COLO668 (cell line): ENCODE measurements at regions not wholly inside any gene's neighbourhood (a gene's known extent, or its start where the extent isn't known, plus 50 kb on each side); places are given as distances from the start of the nearest gene placed in this dataset.

Source experiments
- DNase-seq: peaks from one replicate; lab custom pipeline; 2025; ENCODE audit not compliant: unreplicated experiment; lab: John Stamatoyannopoulos, UW

DNA sequence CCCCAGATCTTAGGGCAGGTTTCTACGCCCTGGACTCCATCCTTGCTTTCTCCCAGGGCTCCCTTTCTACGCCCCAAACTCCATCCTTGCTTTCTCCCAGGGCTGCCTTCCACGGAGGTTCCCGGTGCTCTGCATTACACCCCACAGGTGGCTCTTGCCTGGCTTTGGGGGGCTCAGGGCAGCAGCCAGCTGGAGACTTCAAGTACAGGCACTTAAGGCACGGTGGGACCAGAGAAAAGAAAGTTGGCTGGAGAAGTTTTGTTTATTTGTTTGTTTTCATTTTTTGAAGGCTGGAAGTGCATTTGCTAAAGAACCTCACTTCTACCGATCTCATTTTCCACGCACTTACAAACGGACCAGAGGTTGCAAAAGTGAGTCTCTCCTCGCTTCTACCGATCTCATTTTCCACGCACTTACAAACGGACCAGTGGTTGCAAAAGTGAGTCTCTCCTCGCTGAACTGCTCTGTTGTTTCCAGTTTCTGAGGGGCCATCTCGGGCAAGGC, 103.8 kb upstream of the MED13L start:
- DNase-seq, result no peak

DNA sequence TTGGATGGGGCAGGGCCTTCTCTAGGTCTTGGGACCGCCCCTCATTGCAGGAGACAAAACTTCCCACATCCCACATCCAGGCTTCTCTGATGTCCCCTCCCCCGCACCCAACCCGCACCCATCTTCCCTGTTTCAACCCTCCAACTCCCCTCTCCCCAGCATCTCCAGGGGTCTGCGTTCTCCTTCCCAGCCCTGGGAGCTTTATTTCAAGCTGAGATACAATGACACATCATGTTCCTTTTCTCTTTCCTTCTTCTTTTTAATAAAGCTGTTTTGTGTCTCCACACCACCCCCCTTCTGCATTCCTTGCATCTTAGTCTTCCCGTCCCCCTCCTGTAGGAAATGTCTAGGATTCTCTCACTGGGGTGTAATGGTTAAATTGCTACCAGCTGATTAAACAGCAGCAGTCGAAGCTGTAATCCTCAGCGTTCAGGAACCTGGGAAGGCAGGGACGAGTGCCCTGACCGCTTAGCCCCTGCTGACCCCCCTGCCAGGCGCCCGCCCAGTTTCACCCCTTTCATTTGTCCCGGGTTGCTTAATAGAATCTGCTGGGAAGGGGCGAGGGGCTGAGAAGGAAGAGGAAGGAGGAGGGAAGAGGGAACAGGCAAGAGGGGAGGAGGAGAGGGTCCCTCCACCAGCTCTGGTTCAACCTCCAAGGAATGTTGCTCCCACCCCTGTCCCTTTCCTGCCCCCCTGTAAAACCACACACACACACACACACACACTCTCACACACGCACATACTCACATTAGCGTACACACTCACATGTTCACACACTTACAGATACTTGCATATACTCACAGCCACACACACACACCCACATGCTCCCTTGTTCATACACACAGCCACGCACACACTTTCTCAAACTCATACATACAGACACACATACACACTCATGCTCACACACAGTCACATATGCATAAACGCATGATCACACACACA, 104.5 kb upstream of the MED13L start:
- DNase-seq, result no peak

DNA sequence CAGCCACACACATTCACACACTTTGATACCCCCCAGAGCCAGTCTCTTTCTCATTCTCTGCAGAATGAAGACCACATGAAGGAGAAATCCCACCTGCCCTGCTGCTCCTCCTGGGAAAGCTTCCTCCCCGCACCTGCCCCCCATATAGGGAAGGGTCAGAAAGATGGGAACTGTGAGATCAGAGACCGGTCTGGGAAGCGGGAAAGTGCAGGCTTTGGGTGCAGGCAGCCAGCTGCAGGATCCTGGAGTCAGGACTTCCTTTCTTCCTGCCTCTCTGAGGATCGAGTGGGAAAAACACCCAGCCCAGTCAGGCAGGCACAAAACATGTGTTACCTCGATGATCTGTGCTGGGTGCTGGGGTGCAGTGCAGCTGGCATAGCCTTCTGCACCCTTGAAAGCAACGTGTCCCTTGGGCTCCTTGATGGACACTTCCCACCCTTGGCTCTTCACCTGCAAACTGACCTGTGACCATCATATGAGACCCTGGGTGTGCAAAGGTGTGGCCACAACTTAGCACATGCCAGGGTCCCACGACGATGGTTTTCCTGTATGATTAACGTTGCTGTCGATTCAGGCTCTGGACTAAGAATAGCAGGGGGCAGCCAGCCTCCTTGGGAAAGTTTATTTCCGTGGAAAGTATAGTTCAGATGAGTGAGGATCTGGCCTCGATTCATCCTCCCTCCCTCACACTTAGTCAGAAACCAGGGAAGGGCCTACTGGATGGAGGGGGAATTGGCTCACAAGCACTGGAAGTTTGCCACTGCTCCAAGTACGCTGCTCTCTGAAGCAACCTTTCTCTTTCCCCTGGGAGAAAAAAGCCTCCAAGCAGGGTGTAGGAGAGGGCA, 105.4 kb upstream of the MED13L start:
- DNase-seq, result no peak

DNA sequence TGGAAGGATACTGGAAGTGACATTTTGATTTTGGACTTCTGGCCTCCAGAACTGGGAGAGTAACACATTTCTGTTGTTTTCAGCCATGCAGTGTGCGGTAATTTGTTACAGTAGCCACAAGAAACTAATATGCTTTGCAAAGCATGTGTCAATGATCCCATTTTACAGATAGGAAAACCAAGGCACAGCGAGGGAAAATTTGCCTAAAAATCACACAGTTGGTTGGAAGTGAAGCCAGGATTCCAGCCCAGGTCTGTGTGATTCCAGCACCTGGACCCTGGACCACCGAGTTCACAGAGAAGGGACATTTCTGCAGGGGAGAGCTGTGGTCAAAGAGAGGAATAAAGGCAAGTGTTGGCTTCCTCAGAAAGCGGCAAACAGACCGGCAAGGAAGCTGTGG, 106.7 kb upstream of the MED13L start:
- DNase-seq, result no peak

DNA sequence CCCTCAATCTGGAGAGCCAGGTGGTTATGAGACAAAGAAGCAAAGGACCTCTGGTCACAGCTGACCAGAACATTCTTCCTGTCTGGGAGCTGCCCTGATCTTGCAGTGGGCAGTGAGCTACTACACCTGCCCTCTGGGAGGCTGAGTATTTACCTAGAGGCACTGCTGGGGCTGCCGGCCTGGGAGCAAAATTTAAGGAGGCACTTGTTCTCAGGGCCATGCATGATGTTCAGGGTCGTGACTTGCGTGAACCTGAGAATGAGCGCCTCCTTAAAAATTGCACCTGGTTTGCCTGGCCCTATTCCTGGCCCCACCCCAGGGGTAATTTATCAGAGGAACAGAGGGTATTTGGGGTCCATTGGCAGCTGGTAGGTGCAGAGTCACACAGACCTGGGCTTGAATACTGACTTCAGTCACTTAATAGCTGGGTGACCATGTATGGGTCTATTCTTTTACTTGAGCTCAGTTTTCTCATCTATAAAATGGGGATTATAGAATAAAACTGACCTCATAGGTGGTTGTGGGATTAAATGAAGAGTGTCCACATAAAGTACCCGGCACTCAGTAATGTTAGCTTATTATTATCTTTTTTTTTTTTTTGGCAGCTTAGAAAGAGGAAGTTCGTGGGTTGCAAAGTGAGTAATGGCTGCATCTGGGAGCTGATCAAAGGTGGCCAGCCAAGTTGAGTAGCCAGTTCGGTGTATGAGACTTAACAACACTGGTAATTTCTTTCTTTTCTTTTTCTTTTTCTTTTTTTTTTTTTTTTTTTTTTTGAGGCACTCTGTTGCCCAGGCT, 107.4 kb upstream of the MED13L start:
- peak; percentile 87 for DNase-seq

DNA sequence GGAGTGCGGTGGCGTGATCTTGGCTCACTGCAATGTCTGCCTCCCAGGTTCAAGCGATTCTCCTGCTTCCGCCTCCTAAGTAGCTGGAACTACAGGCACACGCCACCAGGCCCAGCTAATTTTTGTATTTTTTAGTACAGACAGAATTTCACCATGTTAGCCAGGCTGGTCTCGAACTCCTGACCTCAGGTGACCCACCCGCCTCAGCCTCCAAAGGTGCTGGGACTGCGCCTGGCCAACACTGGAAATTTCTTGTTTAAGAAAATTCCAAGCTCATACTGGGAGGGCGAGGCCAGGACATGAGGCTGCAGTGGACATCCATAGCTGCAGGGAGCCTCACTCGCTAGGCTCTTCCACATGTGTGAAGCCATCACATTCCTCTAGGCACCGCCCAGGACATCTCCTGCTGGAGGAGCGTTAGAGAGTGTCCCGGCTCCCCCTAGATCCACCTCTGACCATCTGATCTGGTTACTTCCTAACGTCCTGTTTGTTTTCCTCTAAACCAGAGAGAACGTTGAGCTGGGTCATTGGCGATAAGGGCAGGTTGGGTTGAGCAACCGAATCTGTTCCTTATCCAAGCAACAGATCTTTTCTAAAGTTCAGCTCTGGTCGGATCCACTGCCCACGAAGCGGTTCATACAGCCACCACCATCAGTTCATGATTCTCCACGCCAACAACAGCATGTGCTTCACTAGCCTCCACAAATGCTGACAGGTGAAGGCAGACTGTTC, 108.2 kb upstream of the MED13L start:
- DNase-seq, result no peak

DNA sequence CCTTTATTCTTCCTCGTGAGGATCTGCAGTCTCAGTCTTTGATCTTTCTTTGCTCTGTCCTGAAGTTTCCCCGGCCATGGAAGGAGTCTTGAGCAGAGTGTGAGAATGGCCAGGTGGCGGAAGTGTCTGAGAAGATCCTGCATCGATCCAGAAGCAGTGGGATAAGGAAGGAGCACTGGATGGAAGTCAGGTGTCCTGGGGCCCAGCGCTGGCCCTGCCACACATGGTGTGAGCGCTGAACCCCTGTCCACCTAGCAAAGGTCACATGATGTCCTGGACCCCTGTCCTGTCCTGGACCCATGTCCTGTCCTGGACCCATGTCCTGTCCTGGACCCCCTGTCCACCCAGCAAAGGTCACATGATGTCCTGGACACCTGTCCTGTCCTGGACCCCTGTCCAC, 111.8 kb upstream of the MED13L start:
- DNase-seq, result no peak

DNA sequence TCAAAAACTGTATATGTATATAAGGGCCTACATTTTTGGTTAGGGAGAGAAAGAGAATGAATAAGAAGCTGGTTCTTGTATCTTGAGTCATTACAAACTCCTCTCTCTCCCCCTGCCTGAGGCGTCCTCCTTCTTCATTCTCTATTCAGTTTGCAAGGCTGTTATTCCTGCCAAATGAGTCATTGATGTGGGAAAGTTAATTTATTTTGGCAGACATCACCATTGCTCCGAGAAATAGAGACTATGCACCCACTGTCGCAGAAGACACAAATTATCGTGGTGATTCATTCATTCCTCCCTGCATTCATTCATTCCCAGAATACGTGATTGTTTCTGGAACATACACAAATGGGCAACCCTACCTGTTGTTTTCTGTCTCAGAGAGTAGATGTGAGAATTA, 112.5 kb upstream of the MED13L start:
- no peak for DNase-seq

DNA sequence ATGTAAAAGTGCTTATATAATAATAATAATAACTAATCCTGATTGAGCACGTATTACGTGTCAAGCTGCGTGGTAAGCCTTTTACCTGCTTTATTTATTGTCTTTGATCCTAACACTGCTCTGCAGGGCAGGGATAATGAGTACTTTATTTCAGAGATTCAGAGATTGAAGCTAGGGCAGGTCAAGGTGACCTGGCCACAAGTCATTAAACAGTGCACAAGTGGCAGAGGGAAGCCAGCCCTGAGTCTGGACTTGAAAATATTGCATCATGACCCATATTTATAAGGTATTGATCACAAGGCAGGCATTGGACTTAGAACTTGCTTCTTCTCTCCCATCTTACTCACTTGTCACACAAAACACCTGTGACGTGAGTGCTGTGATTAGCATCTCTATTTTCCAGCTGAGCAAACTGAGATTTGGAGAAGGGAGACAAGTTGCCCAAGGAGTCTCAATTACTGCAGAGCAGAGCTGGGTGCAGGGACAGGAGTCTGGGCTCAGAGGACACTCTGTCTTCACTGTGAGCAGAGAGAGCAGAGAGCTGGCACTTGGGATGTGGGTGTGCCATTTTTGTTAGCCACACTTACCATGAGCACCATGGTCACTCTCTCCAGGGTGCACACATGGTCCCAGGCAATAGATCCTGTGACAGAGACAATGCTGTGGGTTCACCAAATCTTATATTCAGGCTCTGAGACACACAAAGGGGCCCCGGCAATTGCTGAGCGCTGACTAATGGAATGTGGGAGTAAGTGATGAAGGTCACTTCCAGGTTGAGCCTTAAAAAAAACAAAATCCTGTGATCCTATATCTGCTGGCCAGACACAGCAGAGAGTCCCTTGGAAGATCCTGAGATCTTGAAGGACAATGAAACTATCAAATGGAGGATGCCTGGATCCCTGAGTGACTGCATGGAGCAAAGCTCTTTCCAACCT, 113.2 kb upstream of the MED13L start:
- no peak for DNase-seq

DNA sequence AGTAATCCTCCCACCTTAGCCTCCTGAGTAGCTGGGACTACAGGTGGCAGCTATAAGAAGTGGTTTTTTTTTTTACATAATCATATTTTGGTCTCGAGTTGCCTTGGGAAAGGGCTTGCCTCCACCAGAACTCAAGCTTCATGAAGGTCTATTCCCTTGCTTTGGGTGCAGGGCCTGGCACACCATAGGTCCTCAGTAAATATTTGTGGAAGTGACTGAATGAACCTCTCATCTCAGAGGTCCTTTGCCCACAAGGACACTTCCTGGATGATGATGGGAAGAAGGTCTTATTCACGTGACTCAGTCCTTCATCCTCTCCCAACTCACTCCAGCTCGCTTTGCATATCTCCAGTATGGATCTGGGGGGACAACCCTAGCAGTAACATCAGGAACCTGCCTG, 114.0 kb upstream of the MED13L start:
- no peak for DNase-seq

DNA sequence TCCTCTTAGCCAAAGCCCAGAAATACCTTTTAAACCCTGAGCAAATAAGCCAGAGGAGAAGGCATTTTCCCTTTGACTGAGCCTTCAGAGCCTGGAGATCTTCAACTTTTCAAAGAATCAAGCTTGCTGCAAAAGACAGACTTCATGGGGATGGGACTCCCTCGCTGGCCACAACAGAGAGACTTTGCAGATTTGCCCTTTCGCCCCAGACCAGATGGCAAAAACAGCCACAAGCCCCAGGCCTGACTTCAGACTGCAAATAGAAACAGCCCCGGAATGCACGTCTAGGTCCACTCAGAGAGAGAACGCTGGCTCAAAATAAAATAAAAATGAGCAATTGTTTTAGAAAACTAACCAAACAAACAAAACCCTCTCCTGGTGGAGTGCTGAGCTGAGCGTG, 114.6 kb upstream of the MED13L start:
- DNase-seq, result no peak

DNA sequence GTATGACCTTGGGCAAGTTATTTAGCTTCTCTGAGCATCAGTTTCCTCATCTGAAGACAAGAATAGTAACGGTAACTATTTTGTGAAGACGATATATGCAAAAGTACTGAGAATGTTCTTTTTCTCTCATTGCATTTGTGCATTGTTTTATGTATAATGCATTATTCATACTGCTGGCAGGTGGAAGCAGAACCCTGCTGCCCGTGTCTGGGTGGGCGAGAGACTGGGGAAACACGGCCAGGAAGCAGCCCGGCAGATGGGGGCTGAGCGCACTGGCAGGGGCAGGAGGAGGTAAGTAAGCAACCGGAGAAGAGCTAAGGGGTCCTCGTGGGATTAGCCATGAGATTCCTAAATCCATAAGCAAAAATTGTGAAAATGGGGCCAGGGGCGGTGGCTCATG, 115.8 kb upstream of the MED13L start:
- no peak for DNase-seq

DNA sequence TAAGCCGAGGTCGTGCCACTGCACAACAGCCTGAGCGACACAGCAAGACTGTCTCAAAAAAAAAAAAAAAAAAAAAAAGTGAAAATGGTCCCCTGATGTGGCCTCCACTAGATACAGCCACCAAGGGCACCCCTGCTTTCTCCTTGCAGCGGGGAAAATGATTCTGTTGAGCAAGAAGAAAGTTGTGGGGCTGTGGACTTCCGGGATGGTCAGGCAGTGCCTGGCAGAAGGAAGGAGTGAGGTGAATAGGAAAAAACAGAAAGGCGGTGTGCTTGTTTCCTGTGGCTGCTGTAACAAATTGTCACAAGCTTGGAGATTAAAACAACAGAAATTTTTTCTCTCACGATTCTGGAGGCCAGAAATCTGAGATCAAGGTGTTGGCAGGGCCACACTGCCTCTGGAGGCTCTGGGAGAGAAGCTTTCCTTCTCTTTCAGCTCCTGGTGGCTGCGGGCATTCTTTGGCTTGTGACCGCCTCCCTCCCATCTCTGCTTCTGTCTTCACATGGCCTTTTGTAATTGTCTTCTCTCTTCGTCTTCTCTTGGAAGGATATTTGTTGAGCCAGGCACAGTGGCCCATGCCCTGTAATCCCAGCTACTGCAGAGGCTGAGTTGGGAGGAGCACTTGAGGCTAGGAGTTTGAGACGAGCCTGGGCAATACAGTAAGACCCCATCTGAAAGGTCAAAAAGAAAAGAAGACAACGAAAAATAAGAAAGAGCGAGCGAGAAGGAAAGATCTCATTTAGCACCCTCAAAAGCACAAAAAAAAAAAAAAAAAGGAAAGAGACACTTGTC, 116.6 kb upstream of the MED13L start:
- DNase-seq, result no peak

DNA sequence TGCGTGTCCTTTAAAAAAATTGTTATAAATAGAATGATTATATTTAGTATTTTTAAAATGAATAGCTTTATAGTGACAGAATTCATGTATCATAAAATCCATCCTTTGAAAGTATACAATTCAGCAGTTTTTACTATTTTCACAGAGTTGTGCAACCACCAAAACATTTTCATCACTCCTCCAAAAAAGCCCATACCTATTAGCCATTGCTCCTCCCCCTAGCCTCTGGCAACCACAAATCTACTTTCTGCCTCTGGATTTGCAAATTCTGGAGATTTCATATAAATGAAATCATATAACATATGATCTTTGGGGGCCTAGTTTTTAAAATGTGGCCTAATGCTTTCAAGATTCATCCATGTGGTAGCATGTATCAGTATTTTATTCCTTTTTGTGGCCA, 117.9 kb upstream of the MED13L start:
- DNase-seq, result no peak

DNA sequence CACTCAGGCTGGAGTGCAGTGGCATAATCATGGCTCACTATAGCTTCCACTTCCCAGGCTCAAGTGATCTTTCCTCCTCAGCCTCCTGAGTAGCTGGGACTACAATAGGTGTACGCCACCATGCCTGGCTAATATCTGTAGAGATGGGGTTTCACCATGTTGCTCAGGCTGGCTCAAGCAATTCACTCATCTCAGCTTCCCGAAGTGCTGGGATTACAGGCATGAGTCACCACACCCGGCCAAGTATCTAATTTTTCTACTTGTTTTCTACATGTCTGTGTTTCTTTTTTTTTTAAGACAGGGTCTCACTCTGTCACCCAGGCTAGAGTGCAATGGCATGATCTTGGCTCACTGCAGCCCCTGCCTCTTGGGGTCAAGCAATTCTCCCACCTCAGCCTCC, 119.7 kb upstream of the MED13L start:
- DNase-seq, result no peak

DNA sequence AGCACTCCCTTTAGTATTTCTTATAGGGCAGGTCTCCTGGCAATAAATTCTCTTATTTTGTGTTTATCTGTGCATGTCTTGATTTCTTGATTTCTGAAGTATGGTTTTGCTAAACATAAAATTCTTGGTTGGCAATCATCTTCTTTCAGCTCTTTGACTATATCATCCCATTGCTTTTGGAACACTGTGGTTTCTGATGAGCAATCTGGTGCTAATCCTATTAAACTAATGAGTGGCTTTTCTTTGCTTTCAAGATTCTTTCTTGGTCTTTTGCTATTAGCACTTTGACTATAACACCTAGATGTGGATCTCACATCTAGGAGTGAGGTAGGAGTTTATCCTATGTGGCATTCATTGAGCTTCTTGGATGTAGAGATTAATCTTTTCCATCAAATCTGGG, 120.7 kb upstream of the MED13L start:
- DNase-seq, result no peak

DNA sequence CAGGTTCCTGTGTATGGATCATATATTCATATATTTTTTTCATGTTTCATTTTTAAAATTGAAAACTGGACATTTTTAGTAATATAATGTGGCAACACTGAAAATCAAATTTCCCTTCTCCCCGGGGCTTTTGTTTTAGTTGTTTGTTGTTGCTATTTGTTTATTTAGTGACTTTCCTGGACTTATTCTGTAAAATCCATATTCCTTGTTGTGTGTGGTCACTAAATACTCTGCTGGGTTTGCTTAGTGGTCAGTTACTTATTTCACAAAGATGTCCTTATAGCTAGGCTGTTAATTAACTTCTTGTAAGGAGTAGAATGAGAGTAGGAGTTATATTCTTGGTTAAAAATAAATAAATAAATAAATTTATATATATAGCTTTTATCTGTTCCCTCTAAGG, 121.6 kb upstream of the MED13L start:
- DNase-seq, result no peak

DNA sequence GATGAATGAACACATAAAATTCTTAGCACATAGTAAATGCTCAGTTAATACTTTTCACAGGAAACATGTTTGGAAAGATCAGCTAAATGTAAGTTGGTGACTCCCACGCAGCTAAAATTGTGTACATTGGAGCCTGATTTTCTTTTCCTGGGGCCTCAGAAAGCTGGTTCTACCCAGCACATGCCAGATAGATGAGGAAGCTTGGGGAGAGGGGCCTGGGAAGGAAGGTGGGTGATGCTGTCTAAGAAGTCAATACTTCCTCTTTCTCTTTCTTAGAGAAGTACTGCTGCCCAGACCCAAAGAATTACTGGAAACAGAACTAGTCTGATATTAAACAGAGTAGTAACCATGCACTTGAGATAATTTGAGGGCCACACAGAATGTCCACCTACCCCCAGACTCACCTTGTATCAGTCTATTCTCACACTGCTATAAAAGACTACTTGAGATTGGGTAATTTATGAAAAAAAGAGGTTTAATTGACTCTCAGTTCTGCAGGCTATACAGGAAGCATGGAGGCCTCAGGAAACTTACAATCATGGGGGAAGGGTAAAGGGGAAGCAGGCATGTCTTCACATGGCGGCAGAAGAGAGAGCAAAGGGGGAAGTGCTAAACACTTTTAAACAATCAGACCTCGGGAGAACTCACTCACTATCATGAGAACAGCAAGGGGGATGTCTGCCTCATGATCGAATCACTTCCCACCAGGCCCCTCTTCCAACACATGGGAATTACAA, 123.3 kb upstream of the MED13L start:
- DNase-seq, result no peak
